Posterior cingulate gyrus (tissue), 11 donors: ENCODE measurements at regions not wholly inside any gene's neighbourhood (a gene's known extent, or its start where the extent isn't known, plus 50 kb on each side); places are given as distances from the start of the nearest gene placed in this dataset.
"Not testable (repeated sequence)": the region's sequence is repeated elsewhere in the genome, so short reads cannot be mapped to it uniquely, and the experiment has no call there.

Experiments
- DNase-seq, 10 donors: peaks; one replicate each; pipeline versions ENCODE4 v3.0.0 to v3.0.0-alpha.2; 2020 to 2021; ENCODE audit warnings: mixed read lengths in 3 of 10
- intact Hi-C: fragments of 100-400 bp; cut with DNase I; formaldehyde crosslinking; loops from one replicate; pipeline ENCODE4 v1.15.1; 2023

DNA sequence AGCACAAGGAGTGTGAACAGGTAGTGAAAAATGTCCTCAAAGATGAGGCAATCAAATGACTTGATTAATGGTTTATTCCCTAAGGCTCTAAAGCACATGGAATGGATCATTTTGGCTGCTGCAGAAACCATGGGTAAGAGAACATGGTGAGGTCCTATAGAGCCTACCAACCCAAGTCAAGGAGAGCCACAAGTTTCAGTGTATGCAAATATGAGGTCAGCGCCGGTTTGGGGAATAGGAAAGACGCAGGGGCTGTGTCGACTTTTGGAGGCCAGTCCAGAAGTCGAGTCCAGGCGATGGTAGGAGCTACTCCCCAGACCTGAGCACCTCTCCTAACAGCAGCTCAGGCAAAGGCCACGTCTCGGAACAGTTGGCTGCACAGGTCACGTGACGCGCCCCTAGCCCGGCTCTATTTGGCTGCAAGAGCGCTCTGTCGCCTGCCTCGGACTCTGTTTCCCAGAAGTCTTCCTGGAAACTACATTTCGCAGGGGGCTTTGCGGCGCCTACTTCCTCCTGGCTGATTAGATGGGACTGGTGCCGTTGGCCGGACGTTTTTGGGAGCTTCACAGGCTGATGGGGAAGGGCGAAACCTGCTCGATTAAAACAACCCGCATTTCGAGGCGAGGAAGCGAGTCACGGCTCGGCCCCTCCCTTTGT, 74.4 kb upstream of the CHD6 start:
- peak; percentile 76 to 98 (median 86) for DNase-seq
- intact Hi-C loops: loop anchor here (5.0 kb wide), 1 partner anchor 75 kb away; the partner anchor contains the start of gene CHD6

DNA sequence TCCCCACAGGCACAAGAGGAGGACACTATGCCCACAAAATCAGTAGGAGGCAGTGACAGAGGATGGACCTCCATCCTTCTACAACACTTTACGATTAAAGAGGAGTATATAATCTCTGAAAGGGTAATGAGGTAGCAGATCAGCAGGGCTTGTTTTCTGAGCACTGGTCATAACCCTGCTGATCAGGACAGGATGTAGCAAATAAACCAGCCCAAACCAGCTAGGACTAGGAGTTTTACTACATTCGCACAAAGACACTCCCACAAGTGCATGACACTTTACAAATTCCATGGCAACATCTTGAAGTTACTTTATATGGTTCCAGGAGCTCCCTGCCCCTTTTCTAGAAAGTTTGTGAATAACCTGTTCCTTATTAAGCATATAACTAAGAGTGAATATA, 73.3 kb upstream of the CHD6 start:
- intact Hi-C loops: loop anchor here (5.0 kb wide), 1 partner anchor 74 kb away; the partner anchor contains the start of gene CHD6
- no peak for DNase-seq

DNA sequence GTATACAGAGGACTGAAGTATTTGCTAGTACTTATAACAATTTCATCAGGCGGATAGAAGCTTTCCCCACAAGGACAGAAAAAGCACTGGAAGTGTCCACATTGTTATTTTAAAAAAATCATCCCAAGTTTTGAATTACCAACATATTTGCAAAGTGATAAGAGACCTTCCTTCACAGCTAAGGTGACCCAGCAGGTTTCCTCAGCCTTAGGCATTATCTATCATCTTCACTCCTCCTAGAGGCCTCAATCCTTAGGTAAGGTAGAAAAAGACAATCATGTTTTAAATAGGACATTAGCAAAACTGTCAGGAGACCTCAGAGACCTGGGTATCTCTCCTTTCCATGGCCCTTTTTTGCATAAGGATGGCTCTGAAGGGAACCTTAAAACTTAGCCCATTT, 72.5 kb upstream of the CHD6 start:
- DNase-seq: no peak
- intact Hi-C loops: loop anchor here (5.0 kb wide), 1 partner anchor 73 kb away; the partner anchor contains the start of gene CHD6

DNA sequence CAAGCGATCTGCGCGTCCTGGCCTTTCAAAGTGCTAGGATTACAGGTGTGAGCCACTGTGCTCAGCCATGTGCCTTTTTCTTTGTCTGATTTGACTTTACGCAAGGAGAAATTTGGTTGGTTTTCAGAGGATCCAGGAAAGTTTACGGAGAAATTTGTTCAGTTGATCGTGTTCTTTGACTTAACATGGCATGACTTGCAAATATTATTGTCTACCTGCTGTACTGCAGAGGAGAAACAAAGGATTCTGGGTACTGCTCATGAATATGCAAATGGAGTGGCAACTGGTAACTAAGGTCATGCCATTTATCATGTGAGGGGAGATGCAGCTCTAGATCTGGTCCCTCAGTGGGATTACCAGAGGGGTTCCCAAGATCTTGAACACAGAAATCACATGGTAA, 68.8 kb upstream of the CHD6 start:
- intact Hi-C loops: no loop called here
- no peak for DNase-seq

DNA sequence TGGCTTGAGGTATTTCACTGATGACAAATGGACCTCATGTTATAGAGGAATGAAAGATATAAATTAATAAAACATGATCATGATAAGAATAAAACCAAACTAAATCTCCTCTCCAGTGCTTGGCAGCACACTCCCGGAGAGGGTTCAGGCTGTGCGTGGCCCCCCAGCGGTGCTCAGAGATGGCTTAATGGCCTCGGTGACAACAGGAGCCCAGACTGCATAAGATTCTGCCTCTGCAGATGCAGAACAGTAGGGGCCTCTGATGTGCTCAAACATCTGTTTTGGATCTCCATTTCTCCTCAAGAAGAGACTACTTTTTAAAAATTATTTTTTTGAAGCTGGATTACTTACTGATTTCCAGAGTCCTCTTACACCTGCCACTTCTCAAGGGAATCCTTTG, 67.0 kb upstream of the CHD6 start:
- intact Hi-C loops: not testable (repeated sequence)

DNA sequence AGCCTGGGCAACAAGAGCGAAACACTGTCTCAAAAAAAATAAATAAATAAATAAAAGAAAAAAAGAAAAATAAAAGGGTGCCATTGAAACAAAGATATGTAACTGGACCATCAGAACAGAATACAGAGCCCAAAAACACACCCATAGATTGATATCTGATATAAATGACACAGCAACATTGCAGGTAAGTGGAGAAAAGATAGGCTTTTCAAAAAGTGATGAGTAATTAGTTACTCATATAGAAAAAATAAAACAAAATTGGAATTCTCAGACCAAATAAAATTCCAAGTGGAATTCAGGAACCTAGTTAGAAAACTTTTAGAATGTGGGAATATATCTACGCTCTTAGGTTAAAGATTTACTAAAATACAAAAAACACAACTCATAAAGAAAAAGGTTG, 60.6 kb upstream of the CHD6 start:
- no peak for DNase-seq
- intact Hi-C loops: no loop called here

More for the DNA sequence above, 67.0 kb upstream of the CHD6 start:
- not testable (repeated sequence) for DNase-seq

DNA sequence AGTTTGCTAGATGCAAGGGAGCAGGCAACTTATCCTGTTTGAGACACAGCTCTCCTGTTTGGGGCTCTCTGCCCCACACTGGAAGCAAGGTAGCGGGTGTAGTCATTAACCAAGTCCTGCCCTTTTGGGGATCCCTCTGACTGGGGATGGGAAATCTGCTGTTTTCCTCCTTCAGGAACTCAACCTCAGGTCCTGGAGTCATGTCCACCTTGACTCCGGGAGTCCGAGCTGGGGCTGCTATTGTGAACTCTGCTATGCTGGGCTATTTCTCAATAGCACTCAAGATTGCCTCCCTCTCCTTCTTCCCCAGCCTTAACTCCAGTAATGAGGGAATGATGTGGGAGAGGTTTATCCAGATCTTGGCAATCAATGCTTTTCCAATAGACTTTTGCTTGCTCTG, 54.1 kb upstream of the CHD6 start:
- DNase-seq: no peak
- intact Hi-C loops: no loop called here

DNA sequence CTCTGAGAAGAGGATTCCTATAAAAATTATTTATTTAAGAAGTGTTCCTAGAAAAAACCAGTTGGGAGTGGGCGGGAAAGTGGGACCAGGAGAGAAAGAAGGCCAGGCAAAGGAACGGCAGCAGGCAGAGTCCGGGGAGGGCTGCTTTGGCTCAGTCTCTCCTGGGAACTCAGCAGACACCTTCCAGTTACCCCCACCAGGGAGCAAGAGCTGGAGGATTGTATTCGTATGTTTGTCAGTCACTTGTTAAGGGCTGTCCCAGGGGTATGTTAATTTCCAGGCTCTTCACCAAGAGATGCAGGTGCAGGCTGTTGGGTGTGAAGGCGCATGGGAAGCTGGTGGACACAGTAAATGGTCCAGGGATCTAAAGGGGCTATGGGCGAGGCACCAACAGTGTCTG, 53.0 kb upstream of the CHD6 start:
- intact Hi-C loops: no loop called here
- DNase-seq: no peak

DNA sequence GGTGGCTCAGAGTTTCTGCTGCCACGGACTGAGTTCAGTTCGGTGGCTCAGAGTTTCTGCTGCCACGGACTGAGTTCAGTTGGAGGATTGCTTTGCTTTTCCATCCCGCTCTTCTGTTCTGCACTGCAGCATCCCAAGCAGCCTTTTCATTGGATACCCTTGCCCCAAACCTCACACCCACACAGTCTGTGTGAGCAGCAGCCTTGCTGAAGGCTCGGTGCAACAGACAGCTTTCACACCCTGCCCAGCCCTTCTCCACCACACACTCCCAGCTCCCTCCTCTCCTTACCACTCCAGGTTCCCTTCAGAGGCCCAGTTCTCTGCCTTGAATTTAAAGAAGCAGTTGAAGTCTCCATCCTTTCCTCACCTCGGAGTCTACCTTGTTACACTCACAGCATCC, 52.5 kb upstream of the CHD6 start:
- peak in 7 of 10 donors; percentile 36 to 90 (median 60) for DNase-seq
- intact Hi-C loops: no loop called here

DNA sequence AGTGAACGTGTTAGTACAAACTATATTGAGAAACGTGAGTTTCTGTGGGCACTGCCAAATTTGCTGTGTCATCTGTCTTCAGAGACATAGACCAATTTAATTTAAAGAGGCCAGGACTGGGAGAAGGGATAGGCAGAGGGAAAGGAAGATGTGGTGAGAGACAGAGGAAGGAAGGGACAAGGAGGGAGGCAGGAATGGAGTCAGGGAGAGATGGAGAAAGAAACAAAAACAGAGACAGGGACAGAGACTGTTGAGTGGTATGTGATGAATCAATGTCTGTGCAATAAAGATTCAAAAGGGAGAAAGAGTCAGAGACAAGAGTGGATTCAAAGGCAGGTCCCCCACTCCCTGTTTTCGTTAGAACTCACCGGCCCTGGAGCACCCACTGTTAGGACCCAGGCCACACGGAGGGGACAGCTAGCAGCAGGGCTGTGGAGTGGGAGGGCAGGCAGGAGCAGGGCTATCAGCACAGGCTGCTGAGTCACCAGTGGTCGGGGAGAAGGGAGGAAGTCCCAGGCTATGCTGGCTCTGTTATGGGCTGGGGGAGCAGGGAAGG, 51.6 kb upstream of the CHD6 start:
- intact Hi-C loops: no loop called here
- DNase-seq: peak in 1 of 10 donors; percentile 68

DNA sequence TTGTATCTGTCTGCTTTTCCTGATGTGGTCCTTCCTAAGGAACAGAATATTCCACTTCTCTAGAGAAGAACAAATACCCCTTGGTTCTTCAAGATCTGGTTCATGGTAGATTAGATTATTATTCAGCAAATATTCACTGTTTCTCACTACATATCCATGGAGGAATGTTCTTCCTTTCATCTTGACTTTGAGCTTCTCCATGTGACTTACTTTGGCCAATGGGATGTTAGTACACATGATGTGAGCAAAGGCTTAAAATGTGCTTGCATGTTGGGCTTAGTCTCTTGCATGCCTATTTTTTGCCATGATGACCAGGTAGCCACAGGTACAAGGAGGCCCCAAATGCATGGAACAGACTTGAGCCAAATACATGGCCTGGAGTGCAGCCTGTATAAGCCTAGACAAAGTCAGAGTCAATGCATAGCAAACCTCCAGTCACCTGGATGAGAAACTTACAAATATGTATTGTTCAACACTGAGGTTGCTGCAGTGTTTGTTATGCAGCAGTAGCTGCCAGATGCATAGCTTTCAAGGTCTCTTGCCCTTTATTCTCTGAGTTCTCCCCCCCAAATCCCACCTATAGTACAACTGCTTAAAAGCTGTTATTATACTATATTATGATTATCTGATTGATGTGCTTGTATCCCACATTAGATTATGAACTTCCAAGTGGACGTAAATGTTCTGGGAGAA, 50.0 kb upstream of the CHD6 start:
- intact Hi-C loops: no loop called here
- DNase-seq: no peak
